AG09319 (cell line): ENCODE measurements at regions not wholly inside any gene's neighbourhood (a gene's known extent, or its start where the extent isn't known, plus 50 kb on each side); places are given as distances from the start of the nearest gene placed in this dataset.

Source experiments
- DNase-seq: peaks from one replicate; pipeline ENCODE4 v3.0.0-alpha.2; 2010; ENCODE audit warnings: low read depth; ENCODE audit errors: extremely low read depth
- TF ChIP-seq, protein P1 (sequence below): IDR thresholded peaks from 2 replicates; pipeline ENCODE4 v1.5.1; 2011; ENCODE audit warnings: low read depth, mild to moderate bottlenecking, inconsistent platforms, low read length, moderate library complexity

DNA sequence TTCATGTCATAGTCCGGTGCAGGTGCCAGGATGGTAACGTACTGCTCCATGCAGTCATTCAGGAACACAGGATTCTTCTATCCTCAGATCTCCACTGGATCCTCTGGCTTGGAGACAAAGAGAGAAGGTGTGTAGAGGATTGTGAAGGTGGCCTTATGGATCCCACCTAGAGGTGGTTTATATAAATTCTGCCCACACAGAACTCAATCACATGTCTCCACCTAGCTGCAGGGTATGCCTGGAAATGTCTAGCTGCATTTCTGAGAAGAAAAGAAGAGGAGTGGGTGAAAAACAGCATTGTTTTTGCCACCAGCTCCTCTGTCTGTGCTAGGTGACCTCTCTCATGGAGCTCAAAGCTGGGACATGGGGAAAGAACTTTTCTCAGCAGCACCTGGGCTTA lies 478.7 kb downstream of the PDCD6IP start:
- TF ChIP-seq, protein P1, sequence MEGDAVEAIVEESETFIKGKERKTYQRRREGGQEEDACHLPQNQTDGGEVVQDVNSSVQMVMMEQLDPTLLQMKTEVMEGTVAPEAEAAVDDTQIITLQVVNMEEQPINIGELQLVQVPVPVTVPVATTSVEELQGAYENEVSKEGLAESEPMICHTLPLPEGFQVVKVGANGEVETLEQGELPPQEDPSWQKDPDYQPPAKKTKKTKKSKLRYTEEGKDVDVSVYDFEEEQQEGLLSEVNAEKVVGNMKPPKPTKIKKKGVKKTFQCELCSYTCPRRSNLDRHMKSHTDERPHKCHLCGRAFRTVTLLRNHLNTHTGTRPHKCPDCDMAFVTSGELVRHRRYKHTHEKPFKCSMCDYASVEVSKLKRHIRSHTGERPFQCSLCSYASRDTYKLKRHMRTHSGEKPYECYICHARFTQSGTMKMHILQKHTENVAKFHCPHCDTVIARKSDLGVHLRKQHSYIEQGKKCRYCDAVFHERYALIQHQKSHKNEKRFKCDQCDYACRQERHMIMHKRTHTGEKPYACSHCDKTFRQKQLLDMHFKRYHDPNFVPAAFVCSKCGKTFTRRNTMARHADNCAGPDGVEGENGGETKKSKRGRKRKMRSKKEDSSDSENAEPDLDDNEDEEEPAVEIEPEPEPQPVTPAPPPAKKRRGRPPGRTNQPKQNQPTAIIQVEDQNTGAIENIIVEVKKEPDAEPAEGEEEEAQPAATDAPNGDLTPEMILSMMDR, result no peak
- no peak for DNase-seq

DNA sequence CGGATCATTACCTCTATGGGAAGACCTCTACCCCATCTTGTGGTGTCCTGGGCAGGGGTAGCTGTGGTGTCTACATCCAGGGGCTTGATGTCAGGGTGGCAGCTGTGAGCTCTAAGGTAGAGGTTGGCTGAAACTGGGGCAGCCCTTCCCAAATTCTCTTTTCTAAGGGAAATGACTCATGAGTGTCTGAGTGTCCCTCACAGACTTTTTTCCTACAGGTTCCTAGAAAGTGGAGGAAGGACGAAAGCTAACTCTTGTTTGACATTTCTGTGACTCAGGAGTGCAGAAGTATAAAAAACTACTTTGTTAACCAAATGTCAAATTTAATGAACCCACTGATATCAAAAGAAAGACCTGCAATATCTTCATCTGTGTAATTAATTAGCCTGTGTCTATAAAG lies 481.5 kb downstream of the PDCD6IP start:
- DNase-seq, result no peak
- TF ChIP-seq, protein P1, result no peak

DNA sequence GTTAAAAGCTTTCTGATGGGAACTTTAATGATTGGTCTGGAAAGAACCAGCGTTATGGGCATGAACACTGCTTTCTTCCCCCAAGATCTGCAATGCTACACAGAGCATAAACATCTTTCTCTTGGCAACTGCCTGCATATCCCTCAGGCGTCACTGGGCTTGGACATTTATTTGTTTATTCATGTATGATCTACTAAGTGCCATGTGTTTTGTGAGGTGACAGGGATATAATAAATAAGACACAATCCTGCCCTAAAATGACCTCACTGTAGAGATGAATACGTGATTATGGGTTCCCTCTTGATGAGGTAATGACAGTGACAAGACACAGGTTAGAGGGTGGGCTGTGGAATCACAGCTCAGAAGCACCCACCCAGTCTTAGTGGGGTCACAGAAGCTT lies 485.3 kb downstream of the PDCD6IP start:
- TF ChIP-seq, protein P1, result no peak
- DNase-seq, result no peak

DNA sequence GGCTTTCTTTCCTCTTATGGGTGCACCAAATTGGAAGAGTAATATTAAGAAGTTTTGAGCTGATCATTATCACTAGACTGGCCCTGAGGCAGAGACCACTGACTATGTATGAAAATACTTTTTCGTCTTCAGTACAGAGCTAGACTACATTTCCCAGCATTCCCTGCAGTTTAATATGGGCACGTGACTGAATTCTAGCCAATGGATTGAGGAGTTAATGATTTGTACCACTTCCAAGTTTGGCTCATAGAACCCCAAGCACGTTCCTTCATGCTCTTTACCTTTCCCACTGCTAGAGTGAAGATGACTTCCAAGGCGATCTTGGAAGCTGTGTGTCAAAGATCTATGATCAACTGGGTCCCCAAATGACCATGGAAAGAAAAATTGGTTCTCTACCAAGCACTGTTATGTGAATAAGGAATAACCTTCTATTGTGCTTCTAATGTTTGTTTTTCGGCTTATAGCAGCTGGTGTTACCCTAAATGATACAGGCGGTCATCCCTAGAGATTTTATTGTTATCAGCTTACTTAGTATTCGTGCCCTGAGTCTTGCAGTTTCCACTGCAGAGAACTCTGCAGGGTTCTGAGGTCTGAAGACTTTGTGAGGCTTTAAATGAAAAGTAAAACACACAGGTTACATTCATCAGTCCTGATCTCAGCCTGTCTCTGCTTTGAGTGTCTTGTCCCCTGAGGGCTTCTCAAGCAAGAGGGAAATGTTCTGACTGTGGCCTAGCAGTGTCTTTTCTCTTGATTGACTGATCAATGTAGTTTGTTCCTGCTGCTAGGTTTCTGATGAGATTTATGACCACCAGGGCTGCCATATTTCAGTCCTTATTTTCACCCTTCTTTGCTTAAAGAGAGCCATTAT lies 486.8 kb downstream of the PDCD6IP start:
- no peak for DNase-seq
- TF ChIP-seq, protein P1, result no peak

DNA sequence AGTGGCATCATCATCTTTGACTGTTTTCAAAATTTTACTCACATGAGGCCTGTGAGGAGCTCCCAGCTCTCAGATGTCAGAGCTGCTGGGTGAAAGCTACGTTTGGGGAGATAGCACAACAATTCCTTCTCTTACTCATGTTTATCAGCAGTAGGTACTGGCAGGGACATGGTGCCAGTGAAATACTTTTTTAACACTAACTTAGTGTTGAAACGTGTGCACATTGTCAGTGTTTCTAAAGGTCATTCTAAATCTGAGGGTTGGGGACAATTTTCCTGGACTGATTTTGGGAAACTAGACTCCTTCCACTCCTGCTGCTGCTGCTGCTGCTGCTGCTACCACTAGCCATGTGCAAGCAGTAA lies 487.4 kb downstream of the PDCD6IP start:
- DNase-seq, result no peak

DNA sequence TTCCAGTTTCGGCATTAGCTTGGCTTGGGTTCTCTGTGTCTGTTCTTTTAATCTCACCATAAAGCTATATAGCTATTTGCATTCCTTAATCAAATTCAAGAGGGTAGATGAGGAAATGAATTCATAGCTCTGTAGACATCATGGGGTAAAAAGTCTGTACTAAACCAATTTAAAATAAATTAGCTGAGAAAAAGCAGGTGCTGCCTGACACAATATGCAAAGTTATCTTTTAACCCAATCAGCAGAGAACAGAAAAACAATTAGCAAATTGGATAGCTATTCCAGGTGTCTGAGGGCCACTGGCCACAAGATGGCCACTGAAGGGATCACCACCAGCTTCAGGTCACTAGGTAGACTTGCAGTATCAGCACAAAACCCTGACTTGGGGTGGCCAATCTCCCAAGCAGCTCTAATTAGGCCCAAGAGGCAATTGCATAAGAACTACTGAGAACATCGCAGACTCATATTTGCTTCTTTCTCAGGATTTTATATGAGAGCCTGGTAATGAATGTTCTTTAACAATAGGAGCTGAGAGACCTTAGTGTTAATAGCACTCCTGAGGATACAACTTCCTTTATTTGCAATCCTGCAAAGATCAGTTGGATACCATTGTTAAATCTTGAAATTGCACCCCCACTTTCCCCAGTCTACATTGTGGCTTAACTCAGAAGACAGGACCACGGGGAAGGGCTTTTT lies 494.3 kb downstream of the PDCD6IP start:
- TF ChIP-seq, protein P1, result no peak
- DNase-seq, result no peak

More for the DNA sequence above, 487.4 kb downstream of the PDCD6IP start:
- TF ChIP-seq, protein P1, result no peak

DNA sequence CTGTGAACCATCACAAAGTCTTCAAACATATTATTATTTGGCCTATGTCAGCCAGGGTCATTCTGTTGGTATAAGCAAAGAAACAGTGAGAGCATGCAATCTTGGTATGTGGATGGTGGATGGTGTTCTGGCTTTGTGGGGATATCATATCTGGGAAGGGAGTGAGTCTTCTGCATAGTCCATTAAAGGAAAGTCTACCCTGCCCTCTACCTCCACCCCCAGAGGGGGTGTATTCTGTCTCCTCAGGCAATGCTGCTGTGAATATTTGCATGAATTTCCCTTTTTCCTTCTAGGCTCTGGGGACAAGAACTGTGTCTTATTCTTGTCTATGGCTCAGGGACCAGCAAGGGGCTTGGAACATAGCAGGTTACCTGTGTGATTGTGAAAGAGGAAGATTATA lies 495.8 kb downstream of the PDCD6IP start:
- no peak for DNase-seq
- TF ChIP-seq, protein P1, result no peak
